Common myeloid progenitor, CD34-positive (primary cell): ENCODE measurements at regions not wholly inside any gene's neighbourhood (a gene's known extent, or its start where the extent isn't known, plus 50 kb on each side); places are given as distances from the start of the nearest gene placed in this dataset.

Experiments
- CTCF ChIA-PET: fragments of 350-600 bp; sonication (Branson Sonifier 250); formaldehyde crosslinking; loops from one replicate; lab custom pipeline; 2021; ENCODE audit warnings: antibody characterized with exemption; lab: Charles Lee
- POLR2A ChIA-PET: fragments of 350-600 bp; sonication (Branson Sonifier 250); formaldehyde crosslinking; loops from one replicate; lab custom pipeline; 2021; ENCODE audit warnings: antibody characterized with exemption; lab: Charles Lee
- DNase-seq, 3 donors: peaks; one replicate each; pipeline versions ENCODE4 v3.0.0 to v3.0.0-alpha.2; 2013
- H3K27ac ChIP-seq, 2 experiments: 1 replicate in 1 of 2; 2 replicates in 1 of 2; pipeline ENCODE4 v1.7.0; 2013; ENCODE audit warnings: inconsistent platforms in 2 of 2, low read length in 2 of 2, mild to moderate bottlenecking in 2 of 2, low read depth in 1 of 2, moderate library complexity in 1 of 2; ENCODE audit not compliant: severe bottlenecking in 2 of 2, insufficient read depth in 1 of 2, poor library complexity in 1 of 2
- H3K27me3 ChIP-seq, 5 experiments: replicated peaks in 2 of 5; 1 replicate in 3 of 5; 2 replicates in 2 of 5; pipeline versions ENCODE4 v1.6.1 to v1.7.0; 2013; ENCODE audit warnings: low read length in 4 of 5, mild to moderate bottlenecking in 2 of 5, moderate library complexity in 2 of 5, inconsistent platforms in 1 of 5; ENCODE audit not compliant: insufficient read depth in 5 of 5, control insufficient read depth in 4 of 5
- H3K36me3 ChIP-seq, 4 experiments: 1 replicate in 2 of 4; 2 replicates in 2 of 4; pipeline versions ENCODE4 v1.6.1 to v1.7.0; 2013; ENCODE audit warnings: low read length in 3 of 4, control low read depth in 1 of 4, mild to moderate bottlenecking in 1 of 4; ENCODE audit not compliant: control insufficient read depth in 4 of 4, insufficient read depth in 4 of 4
- H3K4me1 ChIP-seq, 4 experiments: 1 replicate in 3 of 4; 2 replicates in 1 of 4; pipeline versions ENCODE4 v1.6.1 to v1.7.1; 2013; ENCODE audit warnings: low read length in 3 of 4, mild to moderate bottlenecking in 3 of 4, control low read depth in 1 of 4, inconsistent platforms in 1 of 4, moderate library complexity in 1 of 4; ENCODE audit not compliant: control insufficient read depth in 4 of 4, insufficient read depth in 4 of 4; ENCODE audit errors: control extremely low read depth in 1 of 4
- H3K4me3 ChIP-seq, 7 experiments: 1 replicate in 4 of 7; 2 replicates in 3 of 7; pipeline versions ENCODE4 v1.5.1 to v1.7.0; 2013; ENCODE audit warnings: mild to moderate bottlenecking in 7 of 7, low read length in 6 of 7, moderate library complexity in 6 of 7, inconsistent platforms in 2 of 7, low read depth in 2 of 7, control low read depth in 1 of 7; ENCODE audit not compliant: insufficient read depth in 4 of 7, control insufficient read depth in 1 of 7; ENCODE audit errors: extremely low read depth in 1 of 7
- H3K9me3 ChIP-seq, 5 experiments: 1 replicate in 4 of 5; 2 replicates in 1 of 5; pipeline versions ENCODE4 v1.6.1 to v1.7.1; 2013; ENCODE audit warnings: low read length in 4 of 5, mild to moderate bottlenecking in 2 of 5, inconsistent platforms in 1 of 5, low read depth in 1 of 5, moderate library complexity in 1 of 5; ENCODE audit not compliant: control insufficient read depth in 4 of 5, insufficient read depth in 2 of 5; ENCODE audit errors: control extremely low read depth in 1 of 5
- WGBS: methylation state at CpG from one replicate; pipeline ENCODE4 v1.1.5; 2013; ENCODE audit not compliant: insufficient coverage; 5-methylcytosine and 5-hydroxymethylcytosine counted together

DNA sequence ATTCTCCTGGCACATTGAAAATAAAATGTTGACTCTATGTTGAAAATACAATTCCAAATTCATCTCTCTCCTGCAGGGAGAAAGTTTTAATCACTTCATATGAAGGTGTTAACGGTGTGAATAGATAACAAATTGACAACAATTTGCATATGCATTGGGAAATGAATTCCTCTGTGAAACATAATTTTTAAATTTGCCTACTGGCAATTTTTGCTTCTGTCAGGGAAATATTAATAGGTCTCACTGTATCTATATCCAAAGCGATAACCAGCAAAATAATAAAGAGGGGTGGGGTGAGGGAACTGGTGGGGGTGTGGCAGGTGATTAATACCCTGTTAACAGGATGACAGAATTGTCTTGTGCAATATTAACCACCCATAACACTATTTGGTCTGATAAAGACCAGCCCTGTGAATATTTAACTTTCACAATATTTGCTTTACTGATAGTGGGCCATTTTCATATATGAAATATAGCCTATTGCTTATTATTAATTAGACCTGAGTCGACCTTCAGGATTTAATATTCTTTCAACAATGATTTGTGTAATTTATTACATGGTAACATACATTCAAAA lies 239.0 kb upstream of the SSTR1 start:
- WGBS, result no CpG with 5 or more reads among the region's 3 CpGs
- H3K36me3 ChIP-seq, result no peaks in the 10 kb centered on the region

GRCh38 chr14:37969511-37969979 lies 238.2 kb upstream of the SSTR1 start:
- no peak for DNase-seq
- no peaks in the 10 kb centered on the region for H3K27me3 ChIP-seq
- no peaks in the 10 kb centered on the region for H3K4me1 ChIP-seq
- no peaks in the 10 kb centered on the region for H3K9me3 ChIP-seq
- H3K36me3 ChIP-seq, result no peaks in the 10 kb centered on the region
- H3K4me3 ChIP-seq, result no peak overlapping the region
- 75% methylated on average over 2 of the region's 2 CpGs for WGBS
- ChIA-PET CTCF (no interaction called here), POLR2A (no interaction called here)
- no peak overlapping the region for H3K27ac ChIP-seq

More for the DNA sequence above, 239.0 kb upstream of the SSTR1 start:
- DNase-seq, result no peak
- no peaks in the 10 kb centered on the region for H3K27me3 ChIP-seq
- H3K4me3 ChIP-seq, result no peak overlapping the region
- peaks cover 0 to 4% (median 0%) of the 10 kb centered on the region in 5 experiments for H3K9me3 ChIP-seq
- CTCF ChIA-PET, result no interaction called here
- POLR2A ChIA-PET, result no interaction called here
- H3K4me1 ChIP-seq, result no peaks in the 10 kb centered on the region
- H3K27ac ChIP-seq, result no peak overlapping the region

DNA sequence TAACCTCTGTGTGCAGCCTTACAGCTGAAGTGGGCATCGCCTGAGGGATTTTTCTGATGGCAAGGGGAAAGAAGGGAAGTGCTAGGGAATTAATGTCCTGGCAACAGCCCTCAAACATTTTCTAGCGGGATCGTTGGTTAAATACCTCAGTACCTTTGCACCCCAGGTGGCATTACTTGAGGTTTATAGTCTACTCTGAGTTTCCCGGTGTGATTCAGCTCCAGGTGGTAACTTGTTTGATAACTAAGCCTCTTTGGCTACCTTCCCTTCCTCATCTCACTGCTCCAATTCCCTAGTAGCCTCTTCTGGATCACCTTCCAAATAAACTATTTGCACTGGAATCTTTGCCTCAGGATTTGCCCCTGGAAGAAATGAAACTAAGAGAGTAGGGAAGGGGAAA lies 237.0 kb upstream of the SSTR1 start:
- ChIA-PET CTCF (no interaction called here), POLR2A (interaction anchor here (0.7 kb wide), 1 partner anchor 34 kb away, joined by 3 read pairs; no protein-coding TSS in a partner anchor)
- Histone ChIP-seq H3K36me3 (no peaks in the 10 kb centered on the region), H3K9me3 (no peaks in the 10 kb centered on the region), H3K4me3 (no peak overlapping the region), H3K27me3 (no peaks in the 10 kb centered on the region), H3K27ac (no peak overlapping the region), H3K4me1 (no peaks in the 10 kb centered on the region)
- 94% methylated on average over 3 of the region's 4 CpGs for WGBS
- no peak for DNase-seq

- DNase-seq, result no peak
- CTCF ChIA-PET, result no interaction called here
- 93% methylated on average over 4 of the region's 7 CpGs for WGBS
- Histone ChIP-seq H3K27me3 (no peaks in the 10 kb centered on the region), H3K36me3 (no peaks in the 10 kb centered on the region), H3K27ac (no peak overlapping the region), H3K9me3 (no peaks in the 10 kb centered on the region), H3K4me3 (no peak overlapping the region), H3K4me1 (no peaks in the 10 kb centered on the region)
- POLR2A ChIA-PET, result no interaction called here
Measured at GRCh38 chr14:37972941-37973887, 234.5 kb upstream of the SSTR1 start.

DNA sequence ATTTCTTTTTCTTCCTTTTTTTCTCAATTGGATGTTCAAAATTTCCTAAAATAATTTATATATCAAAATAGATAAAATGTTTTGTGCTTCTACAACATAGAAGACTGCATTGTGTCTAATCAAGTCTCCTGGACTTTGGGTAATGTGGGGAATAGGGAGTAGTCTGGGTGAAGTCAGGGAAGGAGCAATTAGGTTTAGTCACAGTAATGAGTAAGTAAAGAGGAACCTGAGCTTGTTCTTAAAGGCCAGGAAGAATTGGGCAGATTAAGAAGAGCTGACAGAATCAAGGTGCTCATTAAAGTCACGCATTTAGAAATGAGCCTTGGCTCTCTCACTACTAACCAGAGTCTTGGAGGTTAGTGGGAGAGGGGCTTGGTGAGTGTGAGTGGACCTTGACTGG lies 233.3 kb upstream of the SSTR1 start:
- POLR2A ChIA-PET, result no interaction called here
- no CpG with 5 or more reads among the region's 1 CpG for WGBS

DNA sequence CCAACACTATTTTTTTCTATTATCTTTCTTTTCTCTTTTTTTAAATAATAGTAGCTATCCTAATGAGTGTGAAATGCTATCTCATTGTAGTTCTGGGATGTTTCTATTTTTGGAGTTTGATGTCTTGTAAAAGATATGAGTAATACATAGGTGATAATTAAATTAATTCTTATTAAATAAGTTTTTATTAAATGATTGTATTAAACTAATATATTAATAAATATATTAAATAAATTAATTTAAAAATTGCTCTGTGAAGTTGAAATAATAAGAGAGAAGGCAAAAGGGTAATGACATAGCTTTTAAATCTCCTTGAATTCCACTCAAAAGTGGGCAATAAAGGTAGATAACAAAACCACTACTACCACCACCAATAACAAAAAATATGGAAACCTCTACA lies 230.2 kb upstream of the SSTR1 start:
- Histone ChIP-seq H3K27me3 (no peaks in the 10 kb centered on the region), H3K9me3 (peaks cover 3 to 13% (median 5%) of the 10 kb centered on the region in 5 experiments), H3K4me1 (no peaks in the 10 kb centered on the region), H3K4me3 (no peak overlapping the region), H3K27ac (no peak overlapping the region), H3K36me3 (no peaks in the 10 kb centered on the region)
- ChIA-PET CTCF (no interaction called here), POLR2A (no interaction called here)
- no peak for DNase-seq

More for the DNA sequence above, 233.3 kb upstream of the SSTR1 start:
- no peaks in the 10 kb centered on the region for H3K27me3 ChIP-seq
- CTCF ChIA-PET, result no interaction called here
- H3K9me3 ChIP-seq, result peaks cover 0 to 1% (median 0%) of the 10 kb centered on the region in 5 experiments
- no peak overlapping the region for H3K27ac ChIP-seq
- no peaks in the 10 kb centered on the region for H3K4me1 ChIP-seq
- no peak for DNase-seq
- H3K36me3 ChIP-seq, result no peaks in the 10 kb centered on the region
- no peak overlapping the region for H3K4me3 ChIP-seq
